VCaP (cell line): ENCODE measurements at regions not wholly inside any gene's neighbourhood (a gene's known extent, or its start where the extent isn't known, plus 50 kb on each side); places are given as distances from the start of the nearest gene placed in this dataset.

ENCODE experiments used
- H3K27ac ChIP-seq: fragments of 450-650 bp; 2 replicates; pipeline ENCODE4 v1.5.1; 2017
- TF ChIP-seq, protein P1 (sequence below): fragments of 450-650 bp; conservative IDR thresholded peaks from 2 replicates; pipeline ENCODE4 v1.5.1; 2017; ENCODE audit warnings: mild to moderate bottlenecking, moderate library complexity

DNA sequence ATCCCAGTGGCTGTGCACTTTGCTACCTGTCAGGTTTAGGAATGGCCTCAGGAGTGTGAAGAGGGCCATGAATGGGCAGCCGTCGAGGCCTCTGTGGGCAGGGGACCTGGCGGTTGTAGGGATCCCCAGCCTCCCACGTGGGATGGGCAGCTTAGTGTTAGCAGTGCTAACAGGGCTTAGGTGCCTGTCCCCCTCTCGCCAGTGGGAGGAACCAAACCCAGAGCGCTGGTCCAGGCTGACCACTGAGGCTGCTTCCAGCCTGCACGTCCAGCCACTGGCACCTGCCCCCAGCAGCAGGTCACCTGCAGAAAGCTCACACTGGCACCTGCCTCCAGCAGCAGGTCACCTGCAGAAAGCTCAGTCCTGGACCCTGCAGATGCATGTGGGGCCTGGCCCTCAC, 162.2 kb upstream of the CIBAR2 start:
- TF ChIP-seq, protein P1, sequence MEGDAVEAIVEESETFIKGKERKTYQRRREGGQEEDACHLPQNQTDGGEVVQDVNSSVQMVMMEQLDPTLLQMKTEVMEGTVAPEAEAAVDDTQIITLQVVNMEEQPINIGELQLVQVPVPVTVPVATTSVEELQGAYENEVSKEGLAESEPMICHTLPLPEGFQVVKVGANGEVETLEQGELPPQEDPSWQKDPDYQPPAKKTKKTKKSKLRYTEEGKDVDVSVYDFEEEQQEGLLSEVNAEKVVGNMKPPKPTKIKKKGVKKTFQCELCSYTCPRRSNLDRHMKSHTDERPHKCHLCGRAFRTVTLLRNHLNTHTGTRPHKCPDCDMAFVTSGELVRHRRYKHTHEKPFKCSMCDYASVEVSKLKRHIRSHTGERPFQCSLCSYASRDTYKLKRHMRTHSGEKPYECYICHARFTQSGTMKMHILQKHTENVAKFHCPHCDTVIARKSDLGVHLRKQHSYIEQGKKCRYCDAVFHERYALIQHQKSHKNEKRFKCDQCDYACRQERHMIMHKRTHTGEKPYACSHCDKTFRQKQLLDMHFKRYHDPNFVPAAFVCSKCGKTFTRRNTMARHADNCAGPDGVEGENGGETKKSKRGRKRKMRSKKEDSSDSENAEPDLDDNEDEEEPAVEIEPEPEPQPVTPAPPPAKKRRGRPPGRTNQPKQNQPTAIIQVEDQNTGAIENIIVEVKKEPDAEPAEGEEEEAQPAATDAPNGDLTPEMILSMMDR = no peak
- no peak overlapping the region for H3K27ac ChIP-seq

DNA sequence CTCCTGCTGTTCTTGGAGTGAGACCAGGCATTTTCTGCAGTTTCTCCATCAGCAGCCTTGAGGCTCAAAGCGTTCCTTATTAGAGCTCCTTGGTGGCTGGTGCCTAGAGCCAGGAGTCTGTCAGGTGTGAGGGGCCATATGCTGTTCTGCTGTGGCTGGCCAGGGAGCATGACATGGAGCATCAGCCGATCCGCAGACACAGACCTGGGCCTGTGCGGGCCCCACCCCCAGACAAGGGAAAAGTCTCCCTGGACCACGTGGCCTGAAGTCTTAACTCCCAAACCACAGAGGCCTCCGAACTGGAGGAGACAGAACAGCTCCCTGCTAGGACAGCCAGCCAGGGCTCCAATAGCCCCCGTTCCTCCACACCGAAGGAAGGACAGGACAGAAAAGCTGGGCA, 162.7 kb upstream of the CIBAR2 start:
- H3K27ac ChIP-seq = no peak overlapping the region

DNA sequence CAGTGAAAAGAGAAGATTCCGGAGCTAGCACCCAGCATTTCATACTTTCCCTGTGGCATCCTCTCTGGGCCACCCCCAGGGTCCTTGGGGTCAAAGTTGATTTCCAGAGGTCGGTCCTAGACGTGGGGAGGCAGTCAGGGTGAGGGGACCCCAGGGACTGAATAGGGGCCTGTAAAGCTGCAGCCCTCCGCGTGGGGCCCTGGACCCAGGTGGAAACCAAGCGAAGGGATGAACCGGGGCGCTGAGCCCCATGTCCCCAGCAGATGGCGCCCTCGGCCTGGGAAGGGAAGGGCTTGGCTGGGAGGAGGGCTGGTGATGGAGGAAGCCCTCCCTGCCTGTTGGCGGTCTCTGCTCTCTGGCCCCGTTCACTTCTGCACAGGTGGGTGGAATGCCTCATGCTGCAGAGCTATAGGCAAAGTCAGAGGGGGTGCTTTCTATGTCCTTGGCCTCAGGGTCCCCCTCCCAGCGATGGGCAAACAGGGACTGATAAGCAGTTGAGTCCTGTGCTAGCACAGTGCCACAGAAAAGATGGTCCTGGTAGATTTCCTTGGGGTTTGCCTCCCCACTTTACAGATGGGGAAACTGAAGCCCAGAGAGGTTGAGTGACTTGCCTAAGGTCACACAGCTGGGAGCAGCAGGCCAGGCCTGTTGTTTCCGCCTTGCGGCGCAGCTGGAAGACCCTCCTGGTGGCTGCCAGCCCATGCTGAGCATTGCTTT, 163.4 kb upstream of the CIBAR2 start:
- H3K27ac ChIP-seq = no peak overlapping the region
- TF ChIP-seq, protein P1 = peak; percentile 75

More for the DNA sequence above, 162.7 kb upstream of the CIBAR2 start:
- TF ChIP-seq, protein P1 = no peak

DNA sequence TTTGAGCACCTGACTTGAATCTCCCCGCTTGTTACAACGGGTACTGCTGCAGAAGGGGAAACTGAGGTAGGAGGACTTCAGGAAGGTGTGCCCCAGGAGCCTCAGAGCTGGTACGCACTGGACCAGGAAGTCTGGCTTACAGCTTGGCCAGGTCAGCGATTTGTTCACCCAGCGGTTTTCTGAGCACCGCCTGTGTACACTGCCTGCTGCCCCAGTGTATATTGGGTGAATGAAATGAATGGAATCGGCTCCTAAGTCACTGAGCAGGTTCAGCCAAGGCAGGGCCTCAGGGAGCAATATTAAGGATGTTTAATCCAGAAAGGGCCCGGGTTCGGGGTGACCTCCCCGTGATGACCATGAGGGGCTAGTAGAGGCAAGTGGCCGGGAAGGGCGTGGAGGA, 164.0 kb upstream of the CIBAR2 start:
- H3K27ac ChIP-seq = no peak overlapping the region
- TF ChIP-seq, protein P1 = no peak

DNA sequence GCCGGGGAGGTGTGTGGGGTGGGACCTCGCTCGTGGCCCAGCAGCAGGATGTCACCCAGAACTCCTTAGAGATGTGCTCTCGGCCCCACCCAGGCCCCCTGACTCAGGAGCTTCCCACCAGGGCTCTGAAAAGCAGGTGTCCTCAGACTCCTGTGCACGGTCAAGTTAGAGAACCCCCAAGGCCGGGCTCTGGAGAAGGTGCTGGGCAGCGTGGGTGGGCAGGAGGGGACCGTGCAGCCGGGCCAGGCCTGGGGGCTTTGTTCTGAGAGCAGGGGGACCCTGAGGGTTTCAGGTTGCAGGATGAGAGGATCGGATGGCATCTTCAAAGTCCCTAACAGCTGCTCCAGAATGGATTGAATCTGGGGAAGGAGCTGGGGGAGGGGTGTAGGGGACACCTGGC, 164.4 kb upstream of the CIBAR2 start:
- TF ChIP-seq, protein P1 = no peak

DNA sequence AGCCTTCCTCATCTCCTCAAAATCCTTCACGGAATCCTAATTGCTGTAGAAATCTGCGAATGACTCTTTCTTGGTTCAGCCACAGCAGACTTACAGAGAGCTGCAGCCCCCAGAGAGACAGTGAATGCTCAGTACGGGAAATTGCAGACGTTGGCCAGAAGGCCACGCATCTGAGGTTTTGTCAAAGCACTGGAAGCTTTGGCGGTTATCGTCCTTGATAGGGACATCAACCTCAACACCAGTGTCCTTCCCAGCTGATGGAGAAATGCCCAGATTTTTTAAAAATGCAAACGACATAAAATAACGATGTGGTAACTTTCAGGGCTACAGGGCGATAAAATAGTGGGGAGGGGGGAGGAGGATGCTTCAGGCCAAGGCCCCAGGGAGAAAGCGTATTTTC, 166.6 kb upstream of the CIBAR2 start:
- H3K27ac ChIP-seq = no peak overlapping the region
- TF ChIP-seq, protein P1 = no peak

More for the DNA sequence above, 164.4 kb upstream of the CIBAR2 start:
- H3K27ac ChIP-seq = no peak overlapping the region

DNA sequence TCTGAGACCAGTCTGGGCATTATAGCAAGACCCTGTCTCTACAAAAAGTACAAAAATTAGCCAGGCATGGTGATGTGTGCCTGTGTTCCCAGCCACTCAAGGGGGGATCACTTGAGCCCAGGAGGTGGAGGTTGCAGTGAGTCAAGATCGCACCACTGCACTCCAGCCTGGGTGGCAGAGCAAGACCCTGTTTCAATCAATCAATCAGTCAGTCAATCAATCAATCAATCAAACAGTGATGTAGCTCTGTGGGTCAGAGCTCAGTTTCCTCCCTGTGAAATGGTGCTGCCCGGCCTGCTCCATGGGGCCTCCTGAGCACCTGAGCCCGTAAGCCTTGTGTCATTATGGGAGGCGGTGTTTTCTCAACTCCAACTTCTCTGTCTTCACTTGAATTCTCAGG, 167.1 kb upstream of the CIBAR2 start:
- no peak overlapping the region for H3K27ac ChIP-seq
- TF ChIP-seq, protein P1 = no peak
